ENCODE measurements at regions not wholly inside any gene's neighbourhood (a gene's known extent, or its start where the extent isn't known, plus 50 kb on each side); places are given as distances from the start of the nearest gene placed in this dataset.

- intact Hi-C loops (cut with micrococcal nuclease): no loop called here
- DNase-seq (no peak), ATAC-seq (ENCODE audit: low read depth) (no peak)
- no peak for TF ChIP-seq CTCF (IDR thresholded peaks at IDR 0.05)
- H3K4me3 Mint-ChIP-seq: no peak overlapping the region
- H3K36me3 Mint-ChIP-seq (ENCODE audit: low read depth): no peaks in the 10 kb centered on the region
- H3K9me3 Mint-ChIP-seq: peaks cover 9% of the 10 kb centered on the region
- H3K27ac Mint-ChIP-seq: no peak overlapping the region
- CTCF ChIA-PET: no interaction called here
- no peaks in the 10 kb centered on the region for H3K27me3 Mint-ChIP-seq
- POLR2A ChIA-PET: no interaction called here
- no peaks in the 10 kb centered on the region for H3K4me1 Mint-ChIP-seq
Measured at GRCh38 chr13:73388586-73388985, 329.8 kb downstream of the KLF5 start.

- POLR2A ChIA-PET: no interaction called here
- Mint-ChIP-seq H3K9me3 (peaks cover 9% of the 10 kb centered on the region), H3K4me3 (no peak overlapping the region), H3K27ac (no peak overlapping the region), H3K27me3 (no peaks in the 10 kb centered on the region), H3K4me1 (no peaks in the 10 kb centered on the region), H3K36me3 (ENCODE audit: low read depth) (no peaks in the 10 kb centered on the region)
- intact Hi-C loops (cut with micrococcal nuclease): no loop called here
- no peak for TF ChIP-seq CTCF (IDR thresholded peaks at IDR 0.05)
- CTCF ChIA-PET: no interaction called here
- DNase-seq: no peak
- ATAC-seq (ENCODE audit: low read depth): no peak
Measured at GRCh38 chr13:73387318-73387717, 328.5 kb downstream of the KLF5 start.

- CTCF ChIA-PET: no interaction called here
- no peak for DNase-seq
- Mint-ChIP-seq H3K36me3 (ENCODE audit: low read depth) (no peaks in the 10 kb centered on the region), H3K27me3 (no peaks in the 10 kb centered on the region), H3K4me3 (no peak overlapping the region), H3K4me1 (no peaks in the 10 kb centered on the region), H3K27ac (no peak overlapping the region), H3K9me3 (peaks cover 3% of the 10 kb centered on the region)
- no peak for TF ChIP-seq CTCF (IDR thresholded peaks at IDR 0.05)
- POLR2A ChIA-PET: no interaction called here
- ATAC-seq (ENCODE audit: low read depth): no peak
- intact Hi-C loops (cut with micrococcal nuclease): no loop called here
Measured at GRCh38 chr13:73385848-73386247, 327.0 kb downstream of the KLF5 start.

GRCh38 chr13:73372666-73373627 is 314.1 kb downstream of the KLF5 start:
- ATAC-seq (ENCODE audit: low read depth): no peak
- DNase-seq: no peak
- POLR2A ChIA-PET: interaction anchor here (0.7 kb wide), 1 partner anchor 99 kb away, joined by 4 read pairs; no protein-coding TSS in a partner anchor
- H3K9me3 Mint-ChIP-seq: no peaks in the 10 kb centered on the region
- H3K4me1 Mint-ChIP-seq: no peaks in the 10 kb centered on the region
- no peak overlapping the region for H3K27ac Mint-ChIP-seq
- no peaks in the 10 kb centered on the region for H3K27me3 Mint-ChIP-seq
- no peak for TF ChIP-seq CTCF (IDR thresholded peaks at IDR 0.05)
- CTCF ChIA-PET: no interaction called here
- no peak overlapping the region for H3K4me3 Mint-ChIP-seq
- intact Hi-C loops (cut with micrococcal nuclease): no loop called here
- no peaks in the 10 kb centered on the region for H3K36me3 Mint-ChIP-seq (ENCODE audit: low read depth)

- intact Hi-C loops (cut with micrococcal nuclease): no loop called here
- H3K27me3 Mint-ChIP-seq: no peaks in the 10 kb centered on the region
- H3K9me3 Mint-ChIP-seq: no peaks in the 10 kb centered on the region
- DNase-seq (no peak), ATAC-seq (ENCODE audit: low read depth) (no peak)
- H3K4me1 Mint-ChIP-seq: no peaks in the 10 kb centered on the region
- H3K4me3 Mint-ChIP-seq: no peak overlapping the region
- H3K27ac Mint-ChIP-seq: no peak overlapping the region
- no peak for TF ChIP-seq CTCF (IDR thresholded peaks at IDR 0.05)
- POLR2A ChIA-PET: no interaction called here
- CTCF ChIA-PET: no interaction called here
- no peaks in the 10 kb centered on the region for H3K36me3 Mint-ChIP-seq (ENCODE audit: low read depth)
Measured at GRCh38 chr13:73370066-73370465, 311.3 kb downstream of the KLF5 start.

Data from activated B cell treated with CpG ODN at 0.5 μM for 24 hours (primary cell).